K562 (cell line): ENCODE measurements at regions not wholly inside any gene's neighbourhood (a gene's known extent, or its start where the extent isn't known, plus 50 kb on each side); places are given as distances from the start of the nearest gene placed in this dataset.

ENCODE experiments used
- ATAC-seq: fragments of 200-7000 bp; cut with Tn5 transposase; 3 replicates; pipeline ENCODE4 v1.9.1; 2020; ENCODE audit warnings: moderate library complexity
- BruUV-seq: library from RNA; stranded (reverse); fragments of 400-500 nt; replicated peaks from 2 replicates; lab custom pipeline; 2021; lab: Mats Ljungman, UMichigan
- CTCF ChIA-PET: fragments of 300-600 bp; formaldehyde crosslinking; extraction: SDS; loops from one replicate; lab custom pipeline; 2021; ENCODE audit warnings: low intra/inter-chr PET ratio; lab: Yijun Ruan, JAX
- POLR2A ChIA-PET: fragments of 300-600, 350-650 bp; sonication (Branson Sonifier 250); formaldehyde crosslinking; extraction: SDS; loops from one replicate; lab custom pipeline; 2021; ENCODE audit warnings: antibody characterized with exemption, inconsistent platforms; lab: Yijun Ruan, JAX
- DNase-seq, 4 experiments: peaks; one replicate each; pipeline versions ENCODE4 v3.0.0 to v3.0.0-alpha.2; 2011 to 2018; ENCODE audit warnings: low spot score in 3 of 4, mixed read lengths in 3 of 4; ENCODE audit errors: extremely low read depth in 1 of 4
- FAIRE-seq: peaks from 2 replicates; lab custom pipeline; 2011; peaks lifted over from hg19 to GRCh38; lab: Jason Lieb, UNC
- H2AFZ ChIP-seq: 2 replicates; pipeline ENCODE4 v1.6.0; 2011; ENCODE audit warnings: low read depth, low read length, control low read depth, inconsistent platforms
- H3K27ac ChIP-seq: fragments of 200-600 bp; 3 replicates; pipeline ENCODE4 v1.8.0; 2011; ENCODE audit warnings: low read depth, mild to moderate bottlenecking, control low read depth, inconsistent platforms, low read length, moderate library complexity, mixed read lengths; ENCODE audit errors: extremely low read depth
- H3K27me3 ChIP-seq, 2 experiments: fragments of 300-600 bp in 1 of 2; 2 replicates in 1 of 2; 3 replicates in 1 of 2; pipeline versions ENCODE4 v1.6.0 to v1.8.0; 2011; ENCODE audit warnings: inconsistent platforms in 2 of 2, low read length in 2 of 2, mild to moderate bottlenecking in 1 of 2, mixed read lengths in 1 of 2, moderate library complexity in 1 of 2; ENCODE audit not compliant: control insufficient read depth in 2 of 2, insufficient read depth in 2 of 2
- H3K36me3 ChIP-seq: fragments of 300-600 bp; 3 replicates; pipeline ENCODE4 v1.8.0; 2011; ENCODE audit warnings: mild to moderate bottlenecking, low read length, inconsistent platforms; ENCODE audit not compliant: control insufficient read depth, insufficient read depth
- H3K4me1 ChIP-seq, 2 experiments: fragments of 200-600 bp in 1 of 2; replicated peaks in 1 of 2; 2 replicates in 1 of 2; 3 replicates in 1 of 2; pipeline versions ENCODE4 v1.5.1 to v1.8.0; 2011; ENCODE audit warnings: inconsistent platforms in 2 of 2, low read length in 2 of 2, mild to moderate bottlenecking in 1 of 2, mixed read lengths in 1 of 2, moderate library complexity in 1 of 2; ENCODE audit not compliant: control insufficient read depth in 2 of 2, insufficient read depth in 2 of 2
- H3K4me2 ChIP-seq: 2 replicates; pipeline ENCODE4 v1.6.1; 2011; ENCODE audit warnings: low read length, control low read depth, inconsistent platforms, mixed read lengths; ENCODE audit not compliant: insufficient read depth
- H3K4me3 ChIP-seq: fragments of 200-600 bp; sonication (generic), shearing (Covaris generic); 2 replicates; pipeline ENCODE4 v1.5.1; 2016; ENCODE audit warnings: control low read depth, inconsistent platforms
- H3K79me2 ChIP-seq: fragments of 200-600 bp; 3 replicates; pipeline ENCODE4 v1.8.0; 2011; ENCODE audit warnings: low read length, inconsistent platforms; ENCODE audit not compliant: control insufficient read depth, insufficient read depth
- H3K9ac ChIP-seq, 2 experiments: 2 replicates each; pipeline versions ENCODE4 v1.6.0 to v1.6.1; 2011; ENCODE audit warnings: low read depth in 2 of 2, low read length in 2 of 2, control low read depth in 1 of 2, inconsistent platforms in 1 of 2, mild to moderate bottlenecking in 1 of 2, mixed read lengths in 1 of 2; ENCODE audit not compliant: insufficient read depth in 1 of 2
- H3K9me1 ChIP-seq: one replicate; pipeline ENCODE4 v1.6.0; 2011; ENCODE audit warnings: inconsistent platforms, mild to moderate bottlenecking, low read length, moderate library complexity; ENCODE audit not compliant: control insufficient read depth, insufficient read depth
- H3K9me3 ChIP-seq: replicated peaks from 2 replicates; pipeline ENCODE4 v1.5.1; 2011; ENCODE audit warnings: low read depth, low read length, inconsistent platforms; ENCODE audit not compliant: control insufficient read depth, insufficient read depth
- H4K20me1 ChIP-seq: replicated peaks from 2 replicates; pipeline ENCODE4 v1.6.1; 2011; ENCODE audit warnings: low read length, inconsistent platforms, mixed read lengths; ENCODE audit not compliant: control insufficient read depth, insufficient read depth
- BCL6 ChIP-seq: fragments of 250-450 bp; sonication (Bioruptor Pico); IDR thresholded peaks from 2 replicates; pipeline ENCODE4 v1.4.0; 2020
- CEBPG ChIP-seq, 3 experiments: fragments of 200-800 bp in 1 of 3; sonication (Bioruptor generic) in 1 of 3; sonication (generic) in 1 of 3; formaldehyde crosslinking in 1 of 3; IDR thresholded peaks in 2 of 3; conservative IDR thresholded peaks in 1 of 3; 2 replicates each; pipeline versions ENCODE4 v1.6.1 to v1.8.0; 2016 to 2022; ENCODE audit warnings: missing compliant biosample characterization in 2 of 3, missing genetic modification characterization in 2 of 3, mild to moderate bottlenecking in 1 of 3, missing genetic modification reagents in 1 of 3
- CREM ChIP-seq: IDR thresholded peaks from 2 replicates; pipeline ENCODE4 v1.6.1; 2014; ENCODE audit warnings: antibody characterized with exemption, low read depth
- ELF2 ChIP-seq: fragments of 250-450 bp; sonication (Bioruptor Pico); IDR thresholded peaks from 2 replicates; pipeline ENCODE4 v1.5.0; 2021; ENCODE audit warnings: mild to moderate bottlenecking
- FIP1L1 ChIP-seq: fragments of 200-400 bp; formaldehyde crosslinking; IDR thresholded peaks from 2 replicates; pipeline ENCODE4 v1.6.1; 2018; ENCODE audit warnings: mild to moderate bottlenecking, low read depth, low read length; ENCODE audit not compliant: poor library complexity, severe bottlenecking
- KLF1 ChIP-seq: fragments of 450-650 bp; IDR thresholded peaks from 2 replicates; pipeline ENCODE4 v1.6.1; 2016; ENCODE audit warnings: missing genetic modification characterization, missing compliant biosample characterization
- NCOA1 ChIP-seq: fragments of 450-650 bp; IDR thresholded peaks from 2 replicates; pipeline ENCODE4 v1.6.1; 2016; ENCODE audit warnings: low read depth
- NR3C1 ChIP-seq: sonication (generic); formaldehyde crosslinking; IDR thresholded peaks from 2 replicates; pipeline ENCODE4 v1.8.1; 2022; ENCODE audit warnings: missing genetic modification reagents
- SIN3B ChIP-seq: fragments of 450-650 bp; IDR thresholded peaks from 2 replicates; pipeline ENCODE4 v1.6.1; 2017; ENCODE audit warnings: low read depth, mild to moderate bottlenecking, moderate library complexity
- TCF7 ChIP-seq: sonication (generic); IDR thresholded peaks from 2 replicates; pipeline ENCODE4 v1.6.1; 2016; ENCODE audit warnings: antibody characterized with exemption, borderline replicate concordance
- TCFL5 ChIP-seq: fragments of 250-450 bp; sonication (Bioruptor Pico); conservative IDR thresholded peaks from 2 replicates; pipeline ENCODE4 v1.6.1; 2021; ENCODE audit warnings: mild to moderate bottlenecking, moderate library complexity, matching md5 sums
- TEAD1 ChIP-seq, 2 experiments: fragments of 450-650 bp in 1 of 2; sonication (generic) in 1 of 2; formaldehyde crosslinking; IDR thresholded peaks; 2 replicates each; pipeline versions ENCODE4 v1.4.0 to v1.8.0; 2020 to 2022; ENCODE audit warnings: mild to moderate bottlenecking in 2 of 2, missing genetic modification reagents in 1 of 2
- ZNF274 ChIP-seq: IDR thresholded peaks from 2 replicates; pipeline ENCODE4 v1.6.1; 2011; ENCODE audit warnings: low read depth, mild to moderate bottlenecking, low read length, moderate library complexity, borderline replicate concordance
- ZNF551 ChIP-seq: fragments of 250-450 bp; sonication (Bioruptor Pico); IDR thresholded peaks from 2 replicates; pipeline ENCODE4 v1.5.0; 2021; ENCODE audit warnings: mild to moderate bottlenecking, moderate library complexity
- ZNF561 ChIP-seq: fragments of 450-650 bp; formaldehyde crosslinking; conservative IDR thresholded peaks from 2 replicates; pipeline ENCODE4 v1.4.0; 2020; ENCODE audit warnings: mild to moderate bottlenecking, moderate library complexity
- ZNF766 ChIP-seq: fragments of 200-800 bp; sonication (Bioruptor generic); conservative IDR thresholded peaks from 2 replicates; pipeline ENCODE4 v1.6.1; 2016; ENCODE audit warnings: missing genetic modification characterization, missing compliant biosample characterization
- ZNF830 ChIP-seq: fragments of 250-450 bp; sonication (Bioruptor Pico); IDR thresholded peaks from 2 replicates; pipeline ENCODE4 v1.5.0; 2021; ENCODE audit warnings: mild to moderate bottlenecking
- in situ Hi-C: fragments of 300-500 bp; cut with MboI; formaldehyde crosslinking; loops from 4 replicates; pipeline ENCODE4 v1.15.0; 2018; ENCODE audit warnings: inconsistent platforms, mixed read lengths
- intact Hi-C: fragments of 100-400 bp; cut with micrococcal nuclease; formaldehyde crosslinking; loops from 2 replicates; pipeline ENCODE4 v1.14.2; 2022
- TF ChIP-seq, protein P1 (sequence below): fragments of 250-450 bp; sonication (Bioruptor Pico); IDR thresholded peaks from 2 replicates; pipeline ENCODE4 v1.8.0; 2022; ENCODE audit warnings: inconsistent platforms, mild to moderate bottlenecking, moderate library complexity, borderline replicate concordance

DNA sequence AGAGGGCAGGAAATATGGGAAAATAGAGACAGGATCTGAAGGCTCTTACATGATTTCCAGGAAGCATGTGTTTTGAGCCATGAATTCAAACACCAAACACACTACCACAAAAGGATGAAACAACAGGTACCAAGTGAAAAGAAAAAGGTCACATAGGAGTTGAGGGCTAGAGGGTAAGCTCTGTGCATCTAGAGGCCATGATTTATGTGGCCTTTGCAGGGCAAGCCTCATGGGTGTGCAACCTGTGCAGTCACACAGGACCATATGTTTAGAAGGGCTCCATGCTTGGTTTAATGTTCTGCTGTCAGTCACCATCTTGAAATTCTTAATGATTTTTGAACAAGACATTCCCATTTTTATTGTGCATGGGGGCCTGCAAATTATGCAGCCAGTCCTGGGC lies 134.5 kb upstream of the CCDC68 start:
- FAIRE-seq (no peak), DNase-seq (no peak), ATAC-seq (no peak)
- no peak overlapping the region for H3K27ac ChIP-seq
- no peak overlapping the region for H3K4me2 ChIP-seq
- no peaks in the 10 kb centered on the region for H3K9me1 ChIP-seq
- in situ Hi-C loops (no loop called here), intact Hi-C loops (no loop called here)
- no peak overlapping the region for H3K4me3 ChIP-seq
- H3K9ac ChIP-seq, result no peak overlapping the region
- no peaks in the 10 kb centered on the region for H3K36me3 ChIP-seq
- H3K27me3 ChIP-seq, result no peaks in the 10 kb centered on the region
- no peaks in the 10 kb centered on the region for H4K20me1 ChIP-seq
- POLR2A ChIA-PET, result interaction anchor here (1.0 kb wide), 1 partner anchor 14 kb away, joined by 4 read pairs; no protein-coding TSS in a partner anchor
- CTCF ChIA-PET, result no interaction called here
- no TSS peak for BruUV-seq
- no peak for TF ChIP-seq NR3C1 (CRISPR knock-in tag)
- no peak for TF ChIP-seq CEBPG (CRISPR knock-in tag; IDR thresholded peaks at IDR 0.05)
- no peak for TF ChIP-seq CEBPG (tag; conservative IDR thresholded peaks at IDR 0.05 in 1 of 2, IDR thresholded peaks at IDR 0.05 in 1 of 2)
- TF ChIP-seq NCOA1, result no peak
- TF ChIP-seq, protein P1, sequence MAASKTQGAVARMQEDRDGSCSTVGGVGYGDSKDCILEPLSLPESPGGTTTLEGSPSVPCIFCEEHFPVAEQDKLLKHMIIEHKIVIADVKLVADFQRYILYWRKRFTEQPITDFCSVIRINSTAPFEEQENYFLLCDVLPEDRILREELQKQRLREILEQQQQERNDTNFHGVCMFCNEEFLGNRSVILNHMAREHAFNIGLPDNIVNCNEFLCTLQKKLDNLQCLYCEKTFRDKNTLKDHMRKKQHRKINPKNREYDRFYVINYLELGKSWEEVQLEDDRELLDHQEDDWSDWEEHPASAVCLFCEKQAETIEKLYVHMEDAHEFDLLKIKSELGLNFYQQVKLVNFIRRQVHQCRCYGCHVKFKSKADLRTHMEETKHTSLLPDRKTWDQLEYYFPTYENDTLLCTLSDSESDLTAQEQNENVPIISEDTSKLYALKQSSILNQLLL (CRISPR knock-in tag), result no peak
- no peak for TF ChIP-seq BCL6 (CRISPR knock-in tag)
- TF ChIP-seq TCF7, result no peak
- TF ChIP-seq TEAD1 (CRISPR knock-in tag; IDR thresholded peaks at IDR 0.05), result no peak
- TF ChIP-seq ZNF766, result no peak
- TF ChIP-seq TCFL5 (CRISPR knock-in tag), result no peak
- no peak for TF ChIP-seq ZNF551 (CRISPR knock-in tag)
- no peak for TF ChIP-seq SIN3B
- TF ChIP-seq ZNF561, result no peak
- TF ChIP-seq ZNF274, result no peak
- TF ChIP-seq ZNF830 (CRISPR knock-in tag), result no peak
- no peak for TF ChIP-seq FIP1L1
- TF ChIP-seq CREM, result no peak
- TF ChIP-seq KLF1 (tag), result no peak
- TF ChIP-seq ELF2 (CRISPR knock-in tag), result no peak
- no peaks in the 10 kb centered on the region; a peak in 2 of 5 replicates for H3K4me1 ChIP-seq
- no peaks in the 10 kb centered on the region for H3K9me3 ChIP-seq
- H3K79me2 ChIP-seq, result no peaks in the 10 kb centered on the region
- H2AFZ ChIP-seq, result no peak overlapping the region
